H1 (cell line): ENCODE measurements at regions not wholly inside any gene's neighbourhood (a gene's known extent, or its start where the extent isn't known, plus 50 kb on each side); places are given as distances from the start of the nearest gene placed in this dataset.

Experiments
- SIX5 ChIP-seq: IDR thresholded peaks from 2 replicates; pipeline ENCODE4 v1.6.1; 2011; ENCODE audit warnings: mild to moderate bottlenecking, low read depth, low read length
- TBP ChIP-seq: IDR thresholded peaks from 2 replicates; pipeline ENCODE4 v1.6.1; 2011; ENCODE audit warnings: low read depth, low read length, improper control_type of control experiment
- TF ChIP-seq, protein P1 (sequence below): fragments of 300-600 bp; sonication (generic); IDR thresholded peaks from 2 replicates; pipeline ENCODE4 v1.7.1; 2012; ENCODE audit warnings: low read length, moderate library complexity, mild to moderate bottlenecking, inconsistent platforms; ENCODE audit not compliant: insufficient replicate concordance
- TF ChIP-seq, protein P2 (sequence below): IDR thresholded peaks from 2 replicates; pipeline ENCODE4 v1.6.1; 2011; ENCODE audit warnings: low read length, improper control_type of control experiment

DNA sequence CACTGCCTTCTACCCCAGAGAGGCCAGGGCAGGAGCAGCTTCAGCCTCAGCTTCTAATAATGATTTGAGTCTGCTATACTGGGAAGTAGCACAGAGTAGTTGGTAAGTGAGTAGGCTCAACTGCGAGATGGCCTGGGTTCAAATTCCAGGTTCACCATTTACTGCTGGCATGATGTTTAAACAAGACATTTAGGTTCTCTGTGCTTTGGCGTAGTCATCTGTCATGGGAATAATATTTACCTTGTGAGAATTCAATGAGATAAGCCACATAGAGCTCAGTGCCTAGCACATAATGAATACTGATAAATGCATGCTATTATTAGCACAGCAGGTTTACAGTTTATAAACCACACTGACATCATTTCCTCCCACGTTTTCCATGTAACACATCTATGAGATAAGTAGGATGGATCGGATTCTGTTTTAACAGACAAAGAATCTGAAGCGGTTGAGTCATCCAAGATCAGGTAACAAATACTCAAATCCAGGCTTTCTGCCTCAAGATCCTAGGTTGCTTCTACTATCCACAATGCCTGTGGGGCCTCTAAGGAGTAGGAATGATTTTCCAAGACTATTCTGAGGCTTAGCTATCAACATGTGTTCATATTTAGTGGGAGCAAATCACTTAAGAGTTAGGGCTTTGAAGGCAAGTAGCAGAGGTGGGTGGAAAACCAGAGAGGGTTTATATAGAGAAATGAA, 72.9 kb upstream of the DTNBP1 start (continued):
- TF ChIP-seq, protein P1, sequence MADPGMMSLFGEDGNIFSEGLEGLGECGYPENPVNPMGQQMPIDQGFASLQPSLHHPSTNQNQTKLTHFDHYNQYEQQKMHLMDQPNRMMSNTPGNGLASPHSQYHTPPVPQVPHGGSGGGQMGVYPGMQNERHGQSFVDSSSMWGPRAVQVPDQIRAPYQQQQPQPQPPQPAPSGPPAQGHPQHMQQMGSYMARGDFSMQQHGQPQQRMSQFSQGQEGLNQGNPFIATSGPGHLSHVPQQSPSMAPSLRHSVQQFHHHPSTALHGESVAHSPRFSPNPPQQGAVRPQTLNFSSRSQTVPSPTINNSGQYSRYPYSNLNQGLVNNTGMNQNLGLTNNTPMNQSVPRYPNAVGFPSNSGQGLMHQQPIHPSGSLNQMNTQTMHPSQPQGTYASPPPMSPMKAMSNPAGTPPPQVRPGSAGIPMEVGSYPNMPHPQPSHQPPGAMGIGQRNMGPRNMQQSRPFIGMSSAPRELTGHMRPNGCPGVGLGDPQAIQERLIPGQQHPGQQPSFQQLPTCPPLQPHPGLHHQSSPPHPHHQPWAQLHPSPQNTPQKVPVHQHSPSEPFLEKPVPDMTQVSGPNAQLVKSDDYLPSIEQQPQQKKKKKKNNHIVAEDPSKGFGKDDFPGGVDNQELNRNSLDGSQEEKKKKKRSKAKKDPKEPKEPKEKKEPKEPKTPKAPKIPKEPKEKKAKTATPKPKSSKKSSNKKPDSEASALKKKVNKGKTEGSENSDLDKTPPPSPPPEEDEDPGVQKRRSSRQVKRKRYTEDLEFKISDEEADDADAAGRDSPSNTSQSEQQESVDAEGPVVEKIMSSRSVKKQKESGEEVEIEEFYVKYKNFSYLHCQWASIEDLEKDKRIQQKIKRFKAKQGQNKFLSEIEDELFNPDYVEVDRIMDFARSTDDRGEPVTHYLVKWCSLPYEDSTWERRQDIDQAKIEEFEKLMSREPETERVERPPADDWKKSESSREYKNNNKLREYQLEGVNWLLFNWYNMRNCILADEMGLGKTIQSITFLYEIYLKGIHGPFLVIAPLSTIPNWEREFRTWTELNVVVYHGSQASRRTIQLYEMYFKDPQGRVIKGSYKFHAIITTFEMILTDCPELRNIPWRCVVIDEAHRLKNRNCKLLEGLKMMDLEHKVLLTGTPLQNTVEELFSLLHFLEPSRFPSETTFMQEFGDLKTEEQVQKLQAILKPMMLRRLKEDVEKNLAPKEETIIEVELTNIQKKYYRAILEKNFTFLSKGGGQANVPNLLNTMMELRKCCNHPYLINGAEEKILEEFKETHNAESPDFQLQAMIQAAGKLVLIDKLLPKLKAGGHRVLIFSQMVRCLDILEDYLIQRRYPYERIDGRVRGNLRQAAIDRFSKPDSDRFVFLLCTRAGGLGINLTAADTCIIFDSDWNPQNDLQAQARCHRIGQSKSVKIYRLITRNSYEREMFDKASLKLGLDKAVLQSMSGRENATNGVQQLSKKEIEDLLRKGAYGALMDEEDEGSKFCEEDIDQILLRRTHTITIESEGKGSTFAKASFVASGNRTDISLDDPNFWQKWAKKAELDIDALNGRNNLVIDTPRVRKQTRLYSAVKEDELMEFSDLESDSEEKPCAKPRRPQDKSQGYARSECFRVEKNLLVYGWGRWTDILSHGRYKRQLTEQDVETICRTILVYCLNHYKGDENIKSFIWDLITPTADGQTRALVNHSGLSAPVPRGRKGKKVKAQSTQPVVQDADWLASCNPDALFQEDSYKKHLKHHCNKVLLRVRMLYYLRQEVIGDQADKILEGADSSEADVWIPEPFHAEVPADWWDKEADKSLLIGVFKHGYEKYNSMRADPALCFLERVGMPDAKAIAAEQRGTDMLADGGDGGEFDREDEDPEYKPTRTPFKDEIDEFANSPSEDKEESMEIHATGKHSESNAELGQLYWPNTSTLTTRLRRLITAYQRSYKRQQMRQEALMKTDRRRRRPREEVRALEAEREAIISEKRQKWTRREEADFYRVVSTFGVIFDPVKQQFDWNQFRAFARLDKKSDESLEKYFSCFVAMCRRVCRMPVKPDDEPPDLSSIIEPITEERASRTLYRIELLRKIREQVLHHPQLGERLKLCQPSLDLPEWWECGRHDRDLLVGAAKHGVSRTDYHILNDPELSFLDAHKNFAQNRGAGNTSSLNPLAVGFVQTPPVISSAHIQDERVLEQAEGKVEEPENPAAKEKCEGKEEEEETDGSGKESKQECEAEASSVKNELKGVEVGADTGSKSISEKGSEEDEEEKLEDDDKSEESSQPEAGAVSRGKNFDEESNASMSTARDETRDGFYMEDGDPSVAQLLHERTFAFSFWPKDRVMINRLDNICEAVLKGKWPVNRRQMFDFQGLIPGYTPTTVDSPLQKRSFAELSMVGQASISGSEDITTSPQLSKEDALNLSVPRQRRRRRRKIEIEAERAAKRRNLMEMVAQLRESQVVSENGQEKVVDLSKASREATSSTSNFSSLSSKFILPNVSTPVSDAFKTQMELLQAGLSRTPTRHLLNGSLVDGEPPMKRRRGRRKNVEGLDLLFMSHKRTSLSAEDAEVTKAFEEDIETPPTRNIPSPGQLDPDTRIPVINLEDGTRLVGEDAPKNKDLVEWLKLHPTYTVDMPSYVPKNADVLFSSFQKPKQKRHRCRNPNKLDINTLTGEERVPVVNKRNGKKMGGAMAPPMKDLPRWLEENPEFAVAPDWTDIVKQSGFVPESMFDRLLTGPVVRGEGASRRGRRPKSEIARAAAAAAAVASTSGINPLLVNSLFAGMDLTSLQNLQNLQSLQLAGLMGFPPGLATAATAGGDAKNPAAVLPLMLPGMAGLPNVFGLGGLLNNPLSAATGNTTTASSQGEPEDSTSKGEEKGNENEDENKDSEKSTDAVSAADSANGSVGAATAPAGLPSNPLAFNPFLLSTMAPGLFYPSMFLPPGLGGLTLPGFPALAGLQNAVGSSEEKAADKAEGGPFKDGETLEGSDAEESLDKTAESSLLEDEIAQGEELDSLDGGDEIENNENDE: no peak
- TF ChIP-seq, protein P2, sequence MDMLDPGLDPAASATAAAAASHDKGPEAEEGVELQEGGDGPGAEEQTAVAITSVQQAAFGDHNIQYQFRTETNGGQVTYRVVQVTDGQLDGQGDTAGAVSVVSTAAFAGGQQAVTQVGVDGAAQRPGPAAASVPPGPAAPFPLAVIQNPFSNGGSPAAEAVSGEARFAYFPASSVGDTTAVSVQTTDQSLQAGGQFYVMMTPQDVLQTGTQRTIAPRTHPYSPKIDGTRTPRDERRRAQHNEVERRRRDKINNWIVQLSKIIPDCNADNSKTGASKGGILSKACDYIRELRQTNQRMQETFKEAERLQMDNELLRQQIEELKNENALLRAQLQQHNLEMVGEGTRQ: no peak
- TF ChIP-seq SIX5 (no peak), TBP (no peak)
